Mesenchymal stem cell (in vitro differentiated cells and primary cell): ENCODE measurements at regions not wholly inside any gene's neighbourhood (a gene's known extent, or its start where the extent isn't known, plus 50 kb on each side); places are given as distances from the start of the nearest gene placed in this dataset.

Experiments
- DNase-seq: peaks from one replicate; pipeline ENCODE4 v3.0.0-alpha.2; 2013
- H2AFZ ChIP-seq: one replicate; pipeline ENCODE4 v1.6.1; 2013; ENCODE audit warnings: low read depth, mild to moderate bottlenecking, control low read depth, inconsistent platforms, low read length, moderate library complexity
- H2AK5ac ChIP-seq: 2 replicates; pipeline ENCODE4 v1.6.1; 2013; ENCODE audit warnings: low read length, moderate library complexity, mild to moderate bottlenecking, inconsistent platforms; ENCODE audit not compliant: severe bottlenecking
- H2BK120ac ChIP-seq: one replicate; pipeline ENCODE4 v1.6.1; 2013; ENCODE audit warnings: low read depth, mild to moderate bottlenecking, inconsistent platforms, low read length, moderate library complexity
- H2BK12ac ChIP-seq, 2 experiments: one replicate each; pipeline ENCODE4 v1.6.1; 2013; ENCODE audit warnings: inconsistent platforms in 2 of 2, low read length in 2 of 2, mild to moderate bottlenecking in 2 of 2, moderate library complexity in 2 of 2, control low read depth in 1 of 2
- H2BK15ac ChIP-seq: one replicate; pipeline ENCODE4 v1.6.1; 2013; ENCODE audit warnings: mild to moderate bottlenecking, low read depth, inconsistent platforms; ENCODE audit not compliant: poor library complexity, severe bottlenecking
- H2BK5ac ChIP-seq: 2 replicates; pipeline ENCODE4 v1.6.1; 2013; ENCODE audit warnings: low read depth, mild to moderate bottlenecking, low read length, control low read depth, inconsistent platforms; ENCODE audit not compliant: poor library complexity, severe bottlenecking
- H3K14ac ChIP-seq, 2 experiments: one replicate each; pipeline ENCODE4 v1.6.1; 2013; ENCODE audit warnings: inconsistent platforms in 2 of 2, low read length in 2 of 2, control low read depth in 1 of 2, mild to moderate bottlenecking in 1 of 2, moderate library complexity in 1 of 2
- H3K18ac ChIP-seq, 2 experiments: one replicate each; pipeline ENCODE4 v1.6.1; 2013; ENCODE audit warnings: inconsistent platforms in 2 of 2, low read length in 2 of 2, control low read depth in 1 of 2, low read depth in 1 of 2, mild to moderate bottlenecking in 1 of 2
- H3K23ac ChIP-seq, 2 experiments: one replicate each; pipeline ENCODE4 v1.6.1; 2013; ENCODE audit warnings: inconsistent platforms in 2 of 2, low read length in 2 of 2, mild to moderate bottlenecking in 2 of 2, moderate library complexity in 2 of 2, control low read depth in 1 of 2
- H3K27ac ChIP-seq: 2 replicates; pipeline ENCODE4 v1.5.1; 2013; ENCODE audit warnings: mild to moderate bottlenecking, moderate library complexity, low read length, control low read depth, inconsistent platforms; ENCODE audit not compliant: poor library complexity, severe bottlenecking
- H3K27me3 ChIP-seq, 2 experiments: 2 replicates each; pipeline versions ENCODE4 v1.6.1 to v1.7.0; 2013; ENCODE audit warnings: low read length in 2 of 2, mild to moderate bottlenecking in 2 of 2, moderate library complexity in 2 of 2, control low read depth in 1 of 2, inconsistent platforms in 1 of 2; ENCODE audit not compliant: control insufficient read depth in 1 of 2, insufficient read depth in 1 of 2
- H3K36me3 ChIP-seq, 2 experiments: 2 replicates each; pipeline versions ENCODE4 v1.6.1 to v1.7.0; 2013; ENCODE audit warnings: low read length in 2 of 2, control low read depth in 1 of 2, inconsistent platforms in 1 of 2, low read depth in 1 of 2, mild to moderate bottlenecking in 1 of 2; ENCODE audit not compliant: insufficient read depth in 2 of 2, control insufficient read depth in 1 of 2
- H3K4ac ChIP-seq, 2 experiments: one replicate each; pipeline ENCODE4 v1.6.1; 2013; ENCODE audit warnings: inconsistent platforms in 2 of 2, low read length in 2 of 2, mild to moderate bottlenecking in 2 of 2, moderate library complexity in 2 of 2, control low read depth in 1 of 2, low read depth in 1 of 2
- H3K4me1 ChIP-seq: 2 replicates; pipeline ENCODE4 v1.6.1; 2013; ENCODE audit warnings: low read depth, low read length, control low read depth; ENCODE audit not compliant: control insufficient read depth, insufficient read depth
- H3K4me2 ChIP-seq: 2 replicates; pipeline ENCODE4 v1.6.1; 2013; ENCODE audit warnings: low read length, mild to moderate bottlenecking, inconsistent platforms; ENCODE audit not compliant: poor library complexity, severe bottlenecking
- H3K4me3 ChIP-seq, 2 experiments: 2 replicates each; pipeline versions ENCODE4 v1.5.1 to v1.7.0; 2013; ENCODE audit warnings: low read length in 2 of 2, mild to moderate bottlenecking in 2 of 2, control low read depth in 1 of 2, low read depth in 1 of 2; ENCODE audit not compliant: insufficient read depth in 1 of 2
- H3K79me1 ChIP-seq: replicated peaks from 2 replicates; pipeline ENCODE4 v1.6.1; 2013; ENCODE audit warnings: mild to moderate bottlenecking, control low read depth, low read length, inconsistent platforms; ENCODE audit not compliant: poor library complexity, severe bottlenecking
- H3K9ac ChIP-seq: 2 replicates; pipeline ENCODE4 v1.7.0; 2013; ENCODE audit warnings: mild to moderate bottlenecking, low read length, moderate library complexity
- H3K9me3 ChIP-seq: 2 replicates; pipeline ENCODE4 v1.7.0; 2013; ENCODE audit warnings: mild to moderate bottlenecking, low read length; ENCODE audit not compliant: control insufficient read depth
- H4K8ac ChIP-seq: one replicate; pipeline ENCODE4 v1.6.1; 2013; ENCODE audit warnings: inconsistent platforms, mild to moderate bottlenecking, low read length, moderate library complexity
- H4K91ac ChIP-seq: one replicate; pipeline ENCODE4 v1.6.1; 2013; ENCODE audit warnings: mild to moderate bottlenecking, low read length, inconsistent platforms
- WGBS: methylation state at CpG from one replicate; pipeline ENCODE4 v1.1.7; 2013; ENCODE audit warnings: mixed read lengths; 5-methylcytosine and 5-hydroxymethylcytosine counted together

DNA sequence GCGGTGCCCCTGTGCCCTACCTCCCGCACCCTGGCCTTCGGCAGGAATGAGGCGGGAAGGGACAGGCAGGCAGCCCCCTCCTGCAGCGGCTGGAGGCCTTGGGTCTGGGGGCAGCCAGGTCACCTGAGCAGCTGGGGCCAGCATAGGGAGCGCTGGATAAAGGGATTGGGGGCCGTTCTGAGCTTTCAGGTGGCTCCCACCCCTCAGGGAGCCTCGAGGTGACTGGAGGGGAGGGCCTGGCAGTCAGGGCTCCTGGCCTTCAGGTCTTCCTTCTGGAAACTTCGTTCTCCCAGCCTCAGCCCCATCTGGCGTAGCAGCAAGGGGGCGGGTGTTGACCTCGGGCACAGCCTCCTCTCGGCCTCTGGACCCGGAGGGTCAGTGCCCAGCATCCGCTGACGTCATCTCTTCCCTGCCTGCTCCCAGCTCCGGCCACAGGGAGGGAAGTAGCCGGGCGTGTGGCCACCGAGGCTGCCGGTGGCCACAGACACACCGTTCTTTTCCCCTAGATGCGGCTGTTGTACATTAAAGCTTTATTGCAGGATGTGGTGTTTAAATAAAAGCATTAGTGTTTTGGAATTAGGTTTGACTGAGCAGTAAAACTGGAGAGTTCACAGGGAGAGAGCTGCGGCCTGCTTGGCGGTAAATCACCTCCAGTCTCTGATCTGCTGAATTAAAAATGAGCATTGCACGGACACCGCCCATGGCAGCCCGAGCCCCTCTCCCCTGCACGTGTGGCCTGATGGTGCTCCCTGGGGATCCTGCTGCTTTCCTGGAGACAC lies 80.0 kb upstream of the GATA5 start:
- Histone ChIP-seq H3K14ac (no peak overlapping the region), H3K9ac (no peak overlapping the region), H3K4me3 (no peak overlapping the region), H2BK120ac (no peak overlapping the region), H3K4me2 (no peak overlapping the region), H3K36me3 (no peaks in the 10 kb centered on the region), H3K9me3 (no peaks in the 10 kb centered on the region), H3K79me1 (no peaks in the 10 kb centered on the region), H3K23ac (no peak overlapping the region), H2BK12ac (no peak overlapping the region), H2BK5ac (no peak overlapping the region), H2BK15ac (no peak overlapping the region), H3K4ac (no peak overlapping the region), H3K4me1 (peaks cover 9% of the 10 kb centered on the region), H3K27me3 (peaks cover 87 to 91% of the 10 kb centered on the region in 2 experiments), H3K18ac (no peak overlapping the region), H2AK5ac (no peak overlapping the region), H2AFZ (no peak overlapping the region), H4K8ac (no peak overlapping the region), H3K27ac (no peak overlapping the region), H4K91ac (no peak overlapping the region)
- WGBS, result 62% methylated on average over 29 of the region's 29 CpGs
- DNase-seq, result no peak

DNA sequence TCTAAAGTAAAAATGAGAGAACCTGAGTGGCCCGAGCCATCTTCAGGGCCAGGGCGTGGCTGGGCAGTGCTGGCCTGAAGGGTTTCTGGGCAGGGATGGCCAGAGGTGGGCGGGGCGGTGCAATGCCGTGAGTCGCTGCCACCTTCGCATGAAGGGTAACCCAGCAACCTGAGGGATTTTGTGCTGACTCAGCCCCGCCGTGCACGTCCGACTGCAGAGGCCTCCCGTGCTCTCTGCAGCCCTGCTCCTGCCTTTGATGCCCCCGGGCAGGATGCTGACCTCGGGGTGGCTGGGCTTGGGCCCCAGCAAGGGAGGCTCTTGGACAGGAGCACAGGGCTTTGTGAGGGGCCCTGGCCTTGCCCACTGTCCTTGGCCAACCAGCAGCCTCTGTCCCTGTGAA lies 81.7 kb upstream of the GATA5 start:
- H3K4me3 ChIP-seq, result no peak overlapping the region
- H4K91ac ChIP-seq, result no peak overlapping the region
- 77% methylated on average over 14 of the region's 14 CpGs for WGBS
- no peak overlapping the region for H2AK5ac ChIP-seq
- no peaks in the 10 kb centered on the region for H3K36me3 ChIP-seq
- no peak overlapping the region for H3K27ac ChIP-seq
- no peak overlapping the region for H3K18ac ChIP-seq
- no peak for DNase-seq
- no peak overlapping the region for H3K23ac ChIP-seq
- no peak overlapping the region for H2BK15ac ChIP-seq
- H3K4me1 ChIP-seq, result peaks cover 2% of the 10 kb centered on the region
- H3K79me1 ChIP-seq, result no peaks in the 10 kb centered on the region
- H3K4me2 ChIP-seq, result no peak overlapping the region
- no peak overlapping the region for H2BK12ac ChIP-seq
- H3K9ac ChIP-seq, result no peak overlapping the region
- no peak overlapping the region for H3K14ac ChIP-seq
- no peak overlapping the region for H2BK120ac ChIP-seq
- no peak overlapping the region for H2BK5ac ChIP-seq
- H4K8ac ChIP-seq, result no peak overlapping the region
- no peak overlapping the region for H2AFZ ChIP-seq
- H3K4ac ChIP-seq, result no peak overlapping the region
- H3K9me3 ChIP-seq, result no peaks in the 10 kb centered on the region
- H3K27me3 ChIP-seq, result peaks cover 87 to 94% of the 10 kb centered on the region in 2 experiments

DNA sequence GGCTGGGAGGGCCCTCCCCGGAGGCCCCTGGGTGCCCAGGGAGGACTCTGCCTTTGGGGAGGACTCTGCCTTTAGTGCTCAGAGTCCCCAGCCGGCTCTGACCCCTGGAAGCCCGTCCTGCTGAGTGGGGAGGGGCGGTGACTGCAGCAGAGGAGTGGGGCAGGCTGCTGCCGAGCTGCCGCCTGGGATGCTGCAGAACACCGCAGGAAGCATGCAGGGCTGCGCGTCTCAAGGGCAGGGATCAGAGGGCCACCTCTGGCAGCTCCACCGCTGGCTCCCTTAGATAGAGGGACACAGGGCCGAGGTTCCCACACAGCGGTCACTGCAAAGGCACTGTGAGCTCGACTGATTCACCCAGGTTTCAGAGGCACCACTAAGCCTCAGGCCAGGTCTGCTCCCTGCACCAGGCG lies 82.2 kb upstream of the GATA5 start:
- H3K27me3 ChIP-seq, result peaks cover 87 to 94% of the 10 kb centered on the region in 2 experiments
- peaks cover 2% of the 10 kb centered on the region for H3K4me1 ChIP-seq
- H3K27ac ChIP-seq, result no peak overlapping the region
- H3K79me1 ChIP-seq, result no peaks in the 10 kb centered on the region
- no peak overlapping the region for H2BK5ac ChIP-seq
- no peak overlapping the region for H2BK12ac ChIP-seq
- WGBS, result 74% methylated on average over 14 of the region's 14 CpGs
- H2AFZ ChIP-seq, result no peak overlapping the region
- no peak overlapping the region for H3K18ac ChIP-seq
- H3K36me3 ChIP-seq, result no peaks in the 10 kb centered on the region
- no peak for DNase-seq
- H3K9ac ChIP-seq, result no peak overlapping the region
- no peak overlapping the region for H3K23ac ChIP-seq
- no peak overlapping the region for H3K4ac ChIP-seq
- no peak overlapping the region for H4K91ac ChIP-seq
- H2BK120ac ChIP-seq, result no peak overlapping the region
- H3K4me2 ChIP-seq, result no peak overlapping the region
- H2BK15ac ChIP-seq, result no peak overlapping the region
- H3K4me3 ChIP-seq, result no peak overlapping the region
- H3K9me3 ChIP-seq, result no peaks in the 10 kb centered on the region
- H4K8ac ChIP-seq, result no peak overlapping the region
- no peak overlapping the region for H3K14ac ChIP-seq
- H2AK5ac ChIP-seq, result no peak overlapping the region

DNA sequence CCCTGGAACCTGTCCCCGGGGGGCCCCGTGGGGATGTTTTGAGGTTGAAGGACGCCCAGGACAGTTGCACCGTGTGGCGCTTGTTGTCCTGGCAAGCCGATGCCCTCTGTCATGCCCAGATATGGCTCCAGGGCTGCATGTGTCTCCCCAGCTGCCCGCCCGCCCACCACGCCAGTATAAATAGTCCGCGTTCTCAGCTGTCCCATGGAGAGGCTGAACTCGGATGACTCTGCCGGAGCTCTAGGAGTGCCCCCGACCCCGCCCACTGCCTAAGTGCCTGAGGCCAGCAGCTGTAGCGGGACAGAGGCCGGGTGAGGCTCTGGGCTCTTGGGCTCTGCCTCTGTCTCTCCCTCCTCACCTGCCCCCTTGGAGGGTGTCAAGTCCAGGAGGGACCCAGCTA lies 83.0 kb upstream of the GATA5 start:
- no peak for DNase-seq
- Histone ChIP-seq H4K91ac (no peak overlapping the region), H3K14ac (no peak overlapping the region), H3K9me3 (no peaks in the 10 kb centered on the region), H2BK15ac (no peak overlapping the region), H4K8ac (no peak overlapping the region), H3K9ac (no peak overlapping the region), H2BK12ac (no peak overlapping the region), H3K36me3 (no peaks in the 10 kb centered on the region), H3K4me2 (no peak overlapping the region), H2AK5ac (no peak overlapping the region), H3K4ac (no peak overlapping the region), H3K23ac (no peak overlapping the region), H2AFZ (no peak overlapping the region), H2BK5ac (no peak overlapping the region), H3K18ac (no peak overlapping the region), H3K79me1 (no peaks in the 10 kb centered on the region), H3K4me3 (no peak overlapping the region), H3K4me1 (peaks cover 2% of the 10 kb centered on the region), H3K27me3 (peaks cover 83 to 93% of the 10 kb centered on the region in 2 experiments), H2BK120ac (no peak overlapping the region), H3K27ac (no peak overlapping the region)
- WGBS, result 76% methylated on average over 17 of the region's 17 CpGs
